ENCODE measurements at regions not wholly inside any gene's neighbourhood (a gene's known extent, or its start where the extent isn't known, plus 50 kb on each side); places are given as distances from the start of the nearest gene placed in this dataset.
A peak's percentile ranks its signal among the peaks of the same experiment; 100 is the strongest.

GRCh38 chr12:24499151-24500146 lies 449.5 kb downstream of the BCAT1 start:
- no peak for TF ChIP-seq CTCF (IDR thresholded peaks at IDR 0.05)
- peak; percentile 54 for ATAC-seq (ENCODE audit: low FRiP score)

GRCh38 chr12:24496755-24497154 lies 452.1 kb downstream of the BCAT1 start:
- ATAC-seq (ENCODE audit: low FRiP score) (no peak), DNase-seq (ENCODE audit: low spot score) (no peak)
- TF ChIP-seq CTCF (IDR thresholded peaks at IDR 0.05), result no peak

More at GRCh38 chr12:24499151-24500146, 449.5 kb downstream of the BCAT1 start:
- no peak for DNase-seq (ENCODE audit: low spot score)

GRCh38 chr12:24494401-24494800 lies 454.5 kb downstream of the BCAT1 start:
- no peak for ATAC-seq (ENCODE audit: low FRiP score)
- TF ChIP-seq CTCF (IDR thresholded peaks at IDR 0.05), result no peak
- no peak for DNase-seq (ENCODE audit: low spot score)

- TF ChIP-seq CTCF (IDR thresholded peaks at IDR 0.05), result no peak
- DNase-seq (ENCODE audit: low spot score), result no peak
- ATAC-seq (ENCODE audit: low FRiP score), result no peak
Observed at GRCh38 chr12:24491968-24492367, 456.9 kb downstream of the BCAT1 start.

- no peak for ATAC-seq (ENCODE audit: low FRiP score)
- no peak for TF ChIP-seq CTCF (IDR thresholded peaks at IDR 0.05)
- no peak for DNase-seq (ENCODE audit: low spot score)
Observed at GRCh38 chr12:24489939-24490338, 459.0 kb downstream of the BCAT1 start.

- no peak for TF ChIP-seq CTCF (IDR thresholded peaks at IDR 0.05)
- ATAC-seq (ENCODE audit: low FRiP score) (no peak), DNase-seq (ENCODE audit: low spot score) (no peak)
Observed at GRCh38 chr12:24488906-24489619, 459.8 kb downstream of the BCAT1 start.

All from omental fat pad (tissue), 3 donors.